ENCODE measurements at regions not wholly inside any gene's neighbourhood (a gene's known extent, or its start where the extent isn't known, plus 50 kb on each side); places are given as distances from the start of the nearest gene placed in this dataset.

GRCh38 chr16:80440667-80441066 is 100.1 kb upstream of the DYNLRB2 start:
- no peaks in the 10 kb centered on the region for H3K36me3 Mint-ChIP-seq (ENCODE audit: insufficient read depth in 1 of 3, low read depth in 3 of 3)
- H3K14ac ChIP-seq (ENCODE audit: insufficient read depth, low read length) = no peak overlapping the region
- no peaks in the 10 kb centered on the region for H3K27me3 ChIP-seq (ENCODE audit: insufficient read depth, low read length)
- no peak overlapping the region for H2BK15ac ChIP-seq (ENCODE audit: low read depth, low read length)
- no peaks in the 10 kb centered on the region for H4K20me1 ChIP-seq (ENCODE audit: control insufficient read depth, insufficient read depth, insufficient read length)
- no peak overlapping the region for H4K8ac ChIP-seq (replicated peaks; ENCODE audit: insufficient read length, low read depth, low read length)
- H3K18ac ChIP-seq (ENCODE audit: insufficient read length, low read depth, low read length) = no peak overlapping the region
- H3K79me1 ChIP-seq (ENCODE audit: insufficient read depth, low read depth, low read length, poor library complexity, severe bottlenecking) = no peaks in the 10 kb centered on the region
- H3K9ac ChIP-seq (ENCODE audit: extremely low read depth, insufficient read length, low read length) = no peak overlapping the region
- no peaks in the 10 kb centered on the region; a peak in 1 of 5 replicates for H3K9me3 Mint-ChIP-seq
- H3K23ac ChIP-seq (ENCODE audit: insufficient read length, low read depth, low read length) = no peak overlapping the region
- H3T11ph ChIP-seq (ENCODE audit: low read length) = no peak overlapping the region
- H2AFZ ChIP-seq (ENCODE audit: low read length) = no peak overlapping the region
- DNase-seq = no peak
- no peak overlapping the region for H2AK5ac ChIP-seq (ENCODE audit: insufficient read length, low read length)
- H2BK5ac ChIP-seq (ENCODE audit: insufficient read length, low read length) = no peak overlapping the region
- H4K91ac ChIP-seq (ENCODE audit: insufficient read length, low read depth, low read length) = no peak overlapping the region
- no peaks in the 10 kb centered on the region for H3K4me1 ChIP-seq (ENCODE audit: insufficient read depth, low read length)
- no peak overlapping the region for H2BK20ac ChIP-seq (ENCODE audit: low read depth, low read length, poor library complexity, severe bottlenecking)
- peaks cover 0 to 3% of the 10 kb centered on the region in 2 experiments; a peak in 2 of 4 replicates for H3K4me1 Mint-ChIP-seq
- H3K4ac ChIP-seq (ENCODE audit: low read depth, low read length) = no peak overlapping the region
- H3K56ac ChIP-seq (ENCODE audit: insufficient read length, low read depth, low read length) = no peak overlapping the region
- no peak overlapping the region for H3K27ac ChIP-seq (ENCODE audit: insufficient read length, low read depth, low read length)
- no peak overlapping the region for H3K27ac Mint-ChIP-seq
- no peak overlapping the region for H2BK120ac ChIP-seq (ENCODE audit: low read depth, low read length, poor library complexity, severe bottlenecking)
- H2BK12ac ChIP-seq (ENCODE audit: insufficient read length, low read depth, low read length) = no peak overlapping the region
- H4K5ac ChIP-seq (ENCODE audit: insufficient read length, low read depth, low read length) = no peak overlapping the region
- no peaks in the 10 kb centered on the region for H3K9me3 ChIP-seq (ENCODE audit: control insufficient read depth, low read depth, low read length)
- no peaks in the 10 kb centered on the region for H3K23me2 ChIP-seq (ENCODE audit: insufficient read length, low read depth, low read length, poor library complexity, severe bottlenecking)
- WGBS (ENCODE audit: extremely low coverage, insufficient read length, low lambda C conversion rate) = no CpG with 5 or more reads among the region's 2 CpGs
- no peak overlapping the region for H3K4me2 ChIP-seq (ENCODE audit: insufficient read depth, insufficient read length, low read length)
- H3K27me3 Mint-ChIP-seq (ENCODE audit: low read depth) = peaks cover 7% of the 10 kb centered on the region
- no peaks in the 10 kb centered on the region for H3K79me2 ChIP-seq (ENCODE audit: insufficient read depth, low read length)
- TF ChIP-seq, protein P1, sequence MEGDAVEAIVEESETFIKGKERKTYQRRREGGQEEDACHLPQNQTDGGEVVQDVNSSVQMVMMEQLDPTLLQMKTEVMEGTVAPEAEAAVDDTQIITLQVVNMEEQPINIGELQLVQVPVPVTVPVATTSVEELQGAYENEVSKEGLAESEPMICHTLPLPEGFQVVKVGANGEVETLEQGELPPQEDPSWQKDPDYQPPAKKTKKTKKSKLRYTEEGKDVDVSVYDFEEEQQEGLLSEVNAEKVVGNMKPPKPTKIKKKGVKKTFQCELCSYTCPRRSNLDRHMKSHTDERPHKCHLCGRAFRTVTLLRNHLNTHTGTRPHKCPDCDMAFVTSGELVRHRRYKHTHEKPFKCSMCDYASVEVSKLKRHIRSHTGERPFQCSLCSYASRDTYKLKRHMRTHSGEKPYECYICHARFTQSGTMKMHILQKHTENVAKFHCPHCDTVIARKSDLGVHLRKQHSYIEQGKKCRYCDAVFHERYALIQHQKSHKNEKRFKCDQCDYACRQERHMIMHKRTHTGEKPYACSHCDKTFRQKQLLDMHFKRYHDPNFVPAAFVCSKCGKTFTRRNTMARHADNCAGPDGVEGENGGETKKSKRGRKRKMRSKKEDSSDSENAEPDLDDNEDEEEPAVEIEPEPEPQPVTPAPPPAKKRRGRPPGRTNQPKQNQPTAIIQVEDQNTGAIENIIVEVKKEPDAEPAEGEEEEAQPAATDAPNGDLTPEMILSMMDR (conservative IDR thresholded peaks at IDR 0.05) = no peak
- no peak overlapping the region for H3K4me3 Mint-ChIP-seq

Measured in H9 (cell line).